WERI-Rb-1 (cell line): ENCODE measurements at regions not wholly inside any gene's neighbourhood (a gene's known extent, or its start where the extent isn't known, plus 50 kb on each side); places are given as distances from the start of the nearest gene placed in this dataset.

Source experiments
- DNase-seq: peaks from one replicate; pipeline ENCODE4 v3.0.0-alpha.2; 2020
- H3K27ac ChIP-seq: fragments of 250-450 bp; sonication (Bioruptor Pico); 2 replicates; pipeline ENCODE4 v1.5.1; 2020; ENCODE audit warnings: mild to moderate bottlenecking, moderate library complexity
- H3K27me3 ChIP-seq: fragments of 250-450 bp; sonication (Bioruptor Pico); 2 replicates; pipeline ENCODE4 v1.5.1; 2021; ENCODE audit warnings: mild to moderate bottlenecking, low read depth, moderate library complexity; ENCODE audit not compliant: insufficient read depth, severe bottlenecking
- H3K36me3 ChIP-seq: fragments of 250-450 bp; sonication (Bioruptor Pico); 2 replicates; pipeline ENCODE4 v1.5.1; 2020; ENCODE audit warnings: mild to moderate bottlenecking, moderate library complexity
- H3K4me3 ChIP-seq: 2 replicates; pipeline ENCODE4 v1.5.1; 2011; ENCODE audit warnings: low read depth, mild to moderate bottlenecking, control low read depth, low read length
- H3K9me3 ChIP-seq: fragments of 250-450 bp; sonication (Bioruptor Pico); 2 replicates; pipeline ENCODE4 v1.5.1; 2021; ENCODE audit warnings: mild to moderate bottlenecking, moderate library complexity; ENCODE audit not compliant: severe bottlenecking
- CTCF ChIP-seq: IDR thresholded peaks from 2 replicates; pipeline ENCODE4 v1.5.1; 2011; ENCODE audit warnings: low read depth, mild to moderate bottlenecking, control low read depth, inconsistent platforms, low read length

- Histone ChIP-seq H3K27me3 (peaks cover 28% of the 10 kb centered on the region), H3K9me3 (no peaks in the 10 kb centered on the region), H3K4me3 (no peak overlapping the region), H3K36me3 (no peaks in the 10 kb centered on the region), H3K27ac (no peak overlapping the region)
- TF ChIP-seq CTCF: no peak
- no peak for DNase-seq
Measured at GRCh38 chr2:18656048-18656447, 66.7 kb upstream of the NT5C1B start.

DNA sequence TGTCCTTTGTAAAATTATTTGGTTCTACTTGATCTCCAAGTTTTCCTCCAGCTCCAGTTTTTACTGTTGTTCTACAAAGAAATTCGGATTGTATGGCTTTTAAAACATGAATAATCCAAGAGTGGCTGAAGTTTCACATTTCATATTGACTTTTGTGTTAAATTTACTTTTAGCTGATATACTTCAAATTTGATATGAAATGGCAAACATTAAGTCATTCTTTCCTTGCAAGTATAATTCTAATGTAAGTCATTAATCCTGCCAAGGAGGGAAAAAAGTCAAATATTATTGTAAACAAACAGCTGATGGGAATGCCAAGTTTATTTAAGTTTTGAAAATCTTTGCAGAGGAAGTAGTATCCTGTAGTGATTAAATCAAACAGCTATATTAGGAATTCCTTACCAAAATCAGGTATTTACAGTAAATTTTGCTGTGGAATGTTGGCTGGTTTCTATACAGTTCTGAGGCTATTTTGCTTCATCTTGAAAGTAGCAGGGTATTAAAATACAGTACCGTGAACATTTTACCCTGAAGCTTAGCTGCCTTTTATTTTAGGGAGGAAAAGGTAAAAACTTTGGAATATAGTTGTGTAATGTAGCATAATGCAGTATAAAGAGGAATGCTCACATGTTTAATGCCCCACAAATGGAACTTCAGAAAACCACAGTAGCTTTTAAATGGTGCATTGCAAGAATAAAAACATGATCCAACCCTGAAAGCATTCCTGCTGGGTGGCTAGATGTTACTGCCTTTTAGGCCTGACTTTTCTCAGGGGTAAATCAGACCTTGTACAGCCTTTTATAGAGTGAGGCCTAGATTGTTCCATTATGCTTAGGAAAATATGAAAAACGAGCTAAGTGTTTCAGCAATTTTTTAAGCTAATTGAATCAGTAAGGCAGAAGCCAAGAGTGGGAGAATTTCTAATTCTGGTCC lies 62.7 kb upstream of the NT5C1B start:
- no peak for DNase-seq
- TF ChIP-seq CTCF: no peak
- peaks cover 14% of the 10 kb centered on the region for H3K27me3 ChIP-seq
- H3K36me3 ChIP-seq: no peaks in the 10 kb centered on the region
- no peak overlapping the region for H3K27ac ChIP-seq
- H3K9me3 ChIP-seq: no peaks in the 10 kb centered on the region
- H3K4me3 ChIP-seq: no peak overlapping the region

GRCh38 chr2:18650221-18650620 lies 60.9 kb upstream of the NT5C1B start:
- DNase-seq: no peak
- no peak overlapping the region for H3K27ac ChIP-seq
- H3K27me3 ChIP-seq: peaks cover 14% of the 10 kb centered on the region
- no peaks in the 10 kb centered on the region for H3K9me3 ChIP-seq
- TF ChIP-seq CTCF: no peak
- H3K4me3 ChIP-seq: no peak overlapping the region
- no peaks in the 10 kb centered on the region for H3K36me3 ChIP-seq

- Histone ChIP-seq H3K27ac (no peak overlapping the region), H3K4me3 (no peak overlapping the region), H3K9me3 (no peaks in the 10 kb centered on the region), H3K27me3 (peaks cover 14% of the 10 kb centered on the region), H3K36me3 (no peaks in the 10 kb centered on the region)
- no peak for TF ChIP-seq CTCF
- DNase-seq: no peak
Measured at GRCh38 chr2:18649502-18650135, 60.2 kb upstream of the NT5C1B start.

DNA sequence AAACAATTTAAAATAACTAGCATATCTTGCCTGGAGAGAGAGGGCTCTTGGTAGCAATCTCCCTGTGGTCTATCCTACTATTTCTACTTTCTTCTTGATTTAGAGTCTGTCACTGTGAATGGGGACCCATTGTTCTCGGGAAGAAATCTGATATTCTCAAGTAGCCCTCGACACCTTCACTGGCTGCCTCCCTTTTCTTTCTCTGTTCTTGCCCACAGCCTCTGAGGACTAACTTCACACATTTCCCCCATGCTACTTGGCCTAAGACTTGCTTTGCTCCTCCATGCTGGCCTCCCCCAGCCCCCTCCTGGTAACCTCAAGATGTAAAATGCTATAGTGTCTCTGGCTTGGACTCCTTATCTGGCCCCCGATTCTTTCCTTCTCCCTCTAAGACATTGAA lies 58.8 kb upstream of the NT5C1B start:
- H3K4me3 ChIP-seq: no peak overlapping the region
- DNase-seq: no peak
- peaks cover 12% of the 10 kb centered on the region for H3K27me3 ChIP-seq
- H3K9me3 ChIP-seq: no peaks in the 10 kb centered on the region
- H3K27ac ChIP-seq: no peak overlapping the region
- TF ChIP-seq CTCF: no peak
- H3K36me3 ChIP-seq: no peaks in the 10 kb centered on the region
